Psoas muscle (tissue), 7 donors: ENCODE measurements at regions not wholly inside any gene's neighbourhood (a gene's known extent, or its start where the extent isn't known, plus 50 kb on each side); places are given as distances from the start of the nearest gene placed in this dataset.

Source experiments
- ATAC-seq, 4 donors: fragments of 200-7000 bp; cut with Tn5 transposase; one replicate each; pipeline ENCODE4 v1.9.1; 2020; ENCODE audit warnings: moderate library complexity in 3 of 4, mild to moderate bottlenecking in 2 of 4
- DNase-seq, 2 donors: peaks; one replicate each; pipeline ENCODE4 v3.0.0-alpha.2; 2020
- H3K27ac ChIP-seq: fragments of 200-600 bp; one replicate; pipeline ENCODE4 v1.8.0; 2022
- H3K27me3 ChIP-seq, 3 donors: fragments of 200-600 bp in 1 of 3; one replicate each; pipeline versions ENCODE4 v1.6.1 to v1.8.0; 2013 to 2022; ENCODE audit warnings: low read length in 2 of 3, mild to moderate bottlenecking in 2 of 3, moderate library complexity in 1 of 3; ENCODE audit not compliant: insufficient read depth in 3 of 3
- H3K36me3 ChIP-seq, 2 donors: fragments of 200-600 bp in 1 of 2; one replicate each; pipeline versions ENCODE4 v1.6.1 to v1.8.0; 2013 to 2022; ENCODE audit warnings: low read depth in 1 of 2, mild to moderate bottlenecking in 1 of 2, moderate library complexity in 1 of 2; ENCODE audit not compliant: insufficient read depth in 1 of 2
- H3K4me1 ChIP-seq: fragments of 200-600 bp; one replicate; pipeline ENCODE4 v1.8.0; 2022
- H3K4me3 ChIP-seq: fragments of 200-600 bp; one replicate; pipeline ENCODE4 v1.8.0; 2022; ENCODE audit warnings: mild to moderate bottlenecking
- H3K9me3 ChIP-seq: fragments of 200-600 bp; one replicate; pipeline ENCODE4 v1.8.0; 2022
- CTCF ChIP-seq: fragments of 200-600 bp; IDR thresholded peaks from one replicate; pipeline ENCODE4 v1.8.0; 2022; ENCODE audit warnings: antibody characterized with exemption
- WGBS, 3 donors: extraction: QIAGEN DNeasy Blood & Tissue Kit; methylation state at CpG; one replicate each; pipeline versions ENCODE4 v1.1.6 to v1.1.7; 2013; 5-methylcytosine and 5-hydroxymethylcytosine counted together
- intact Hi-C, 2 donors: fragments of 100-400 bp; cut with DNase I; formaldehyde crosslinking; loops; one replicate each; pipeline versions ENCODE4 v1.11.0 to v1.14.2; 2022
- donor health status: healthy with polysubstance abuse.
- donor health status: DM: no; HTN: no; CAD: no; lungs with moderate emphysema.
- donor health status: Bipolar disorder and iron deficiency.
- donor health status: healthy.
- donor health status: DM: yes; HTN: yes; CAD: no.
- donor health status: DM: no; HTN: no; CAD: no.
- donor health status: DM: yes; HTN: yes; CAD: no.

GRCh38 chr1:56331207-56331891 is 248.0 kb downstream of the PLPP3 start:
- ATAC-seq (peak in 3 of 4 donors; percentile 23 to 42 (median 36)), DNase-seq (no peak)
- Histone ChIP-seq H3K27ac (no peak overlapping the region), H3K4me1 (peaks cover 29% of the 10 kb centered on the region), H3K4me3 (no peak overlapping the region), H3K9me3 (no peaks in the 10 kb centered on the region), H3K36me3 (no peaks in the 10 kb centered on the region), H3K27me3 (no peaks in the 10 kb centered on the region)
- TF ChIP-seq CTCF, result no peak
- 83 to 96% (median 85%) methylated on average over 2 of the region's 2 CpGs for WGBS, 3 donors
- intact Hi-C loops, result no loop called here

- peak; percentile 36 to 70 (median 58) for ATAC-seq
- no peak for DNase-seq
- intact Hi-C loops, result no loop called here
- no peak for TF ChIP-seq CTCF
- Histone ChIP-seq H3K4me3 (no peak overlapping the region), H3K4me1 (peaks cover 25% of the 10 kb centered on the region), H3K36me3 (no peaks in the 10 kb centered on the region), H3K9me3 (no peaks in the 10 kb centered on the region), H3K27me3 (no peaks in the 10 kb centered on the region), H3K27ac (no peak overlapping the region)
- WGBS, 3 donors, result 85 to 96% (median 95%) methylated on average over 1 of the region's 1 CpG
Measured at GRCh38 chr1:56330391-56331026, 248.9 kb downstream of the PLPP3 start.

GRCh38 chr1:56329970-56330369 is 249.4 kb downstream of the PLPP3 start:
- intact Hi-C loops, result no loop called here
- ATAC-seq, result peak in 1 of 4 donors; percentile 20
- Histone ChIP-seq H3K9me3 (no peaks in the 10 kb centered on the region), H3K27ac (no peak overlapping the region), H3K4me1 (peaks cover 19% of the 10 kb centered on the region), H3K4me3 (no peak overlapping the region), H3K36me3 (no peaks in the 10 kb centered on the region), H3K27me3 (no peaks in the 10 kb centered on the region)
- no peak for TF ChIP-seq CTCF
- WGBS, 3 donors, result 72 to 93% (median 88%) methylated on average over 1 of the region's 1 CpG
- no peak for DNase-seq

DNA sequence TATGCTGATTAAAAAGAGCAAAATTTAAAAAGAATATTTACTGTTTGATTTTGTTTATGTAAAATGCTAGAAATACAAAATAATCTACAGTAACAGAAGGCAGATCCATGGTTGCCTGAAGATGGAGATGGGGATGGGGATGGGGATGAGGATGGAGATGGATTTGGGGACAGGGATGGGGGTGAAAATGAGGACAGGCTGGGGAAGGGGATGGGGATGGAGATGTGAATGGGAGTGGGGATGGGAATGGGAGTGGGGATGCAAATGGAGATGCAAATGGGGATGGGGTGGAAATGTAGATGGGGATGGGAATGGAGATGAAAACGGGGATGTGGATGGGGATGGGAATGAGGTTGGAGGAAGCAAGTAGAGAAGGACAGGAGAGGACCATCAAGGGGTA is 252.2 kb downstream of the PLPP3 start:
- ATAC-seq, result no peak
- 85 to 100% (median 92%) methylated on average over 1 of the region's 1 CpG for WGBS, 3 donors
- no peak for TF ChIP-seq CTCF
- intact Hi-C loops, result no loop called here
- no peak for DNase-seq
- Histone ChIP-seq H3K27me3 (no peaks in the 10 kb centered on the region), H3K36me3 (no peaks in the 10 kb centered on the region), H3K4me1 (peaks cover 23% of the 10 kb centered on the region), H3K9me3 (no peaks in the 10 kb centered on the region), H3K27ac (no peak overlapping the region), H3K4me3 (no peak overlapping the region)
